Testis (tissue), 2 donors: ENCODE measurements at regions not wholly inside any gene's neighbourhood (a gene's known extent, or its start where the extent isn't known, plus 50 kb on each side); places are given as distances from the start of the nearest gene placed in this dataset.

Source experiments
- POLR2A ChIP-seq: fragments of 450-650 bp; IDR thresholded peaks from one replicate; pipeline ENCODE4 v1.6.1; 2017; ENCODE audit warnings: antibody characterized with exemption, mild to moderate bottlenecking, moderate library complexity
- TF ChIP-seq, protein P1 (sequence below), 3 experiments: fragments of 450-650 bp in 2 of 3; fragments of 200-600 bp in 1 of 3; sonication (generic) in 1 of 3; IDR thresholded peaks; one replicate each; pipeline ENCODE4 v1.5.1; 2016 to 2019; ENCODE audit warnings: antibody characterized with exemption in 3 of 3, mild to moderate bottlenecking in 2 of 3, moderate library complexity in 1 of 3

DNA sequence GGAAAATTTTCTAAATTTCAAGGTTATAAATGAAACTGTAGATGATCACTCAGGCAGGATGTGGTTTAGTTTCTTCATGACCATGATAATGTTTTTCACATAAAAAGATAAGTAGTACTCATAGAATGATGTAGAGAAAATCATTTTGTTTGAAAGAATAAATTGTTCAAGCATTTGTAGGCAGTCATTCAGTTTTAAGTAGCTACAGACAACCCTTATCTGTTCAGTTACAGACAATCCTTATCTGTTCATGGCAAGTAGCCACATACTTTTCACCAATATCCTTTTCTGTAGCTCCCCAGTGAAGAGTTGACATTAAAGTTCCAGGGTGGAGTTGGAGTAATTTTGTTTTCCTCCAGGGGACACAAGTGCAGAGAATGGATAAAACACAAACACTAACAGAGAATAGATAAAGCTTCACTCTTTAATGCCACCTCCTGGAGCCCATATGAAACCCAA, 278.1 kb upstream of the TNC start:
- TF ChIP-seq, protein P1, sequence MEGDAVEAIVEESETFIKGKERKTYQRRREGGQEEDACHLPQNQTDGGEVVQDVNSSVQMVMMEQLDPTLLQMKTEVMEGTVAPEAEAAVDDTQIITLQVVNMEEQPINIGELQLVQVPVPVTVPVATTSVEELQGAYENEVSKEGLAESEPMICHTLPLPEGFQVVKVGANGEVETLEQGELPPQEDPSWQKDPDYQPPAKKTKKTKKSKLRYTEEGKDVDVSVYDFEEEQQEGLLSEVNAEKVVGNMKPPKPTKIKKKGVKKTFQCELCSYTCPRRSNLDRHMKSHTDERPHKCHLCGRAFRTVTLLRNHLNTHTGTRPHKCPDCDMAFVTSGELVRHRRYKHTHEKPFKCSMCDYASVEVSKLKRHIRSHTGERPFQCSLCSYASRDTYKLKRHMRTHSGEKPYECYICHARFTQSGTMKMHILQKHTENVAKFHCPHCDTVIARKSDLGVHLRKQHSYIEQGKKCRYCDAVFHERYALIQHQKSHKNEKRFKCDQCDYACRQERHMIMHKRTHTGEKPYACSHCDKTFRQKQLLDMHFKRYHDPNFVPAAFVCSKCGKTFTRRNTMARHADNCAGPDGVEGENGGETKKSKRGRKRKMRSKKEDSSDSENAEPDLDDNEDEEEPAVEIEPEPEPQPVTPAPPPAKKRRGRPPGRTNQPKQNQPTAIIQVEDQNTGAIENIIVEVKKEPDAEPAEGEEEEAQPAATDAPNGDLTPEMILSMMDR (IDR thresholded peaks at IDR 0.05): no peak
- TF ChIP-seq POLR2A: no peak
